Natural killer cell treated with Interleukin-12 subunit alpha and Interleukin-12 subunit beta and Interleukin-15 and Interleukin-18, amount 100 ng/mL, for 72 hours (primary cell): ENCODE measurements at regions not wholly inside any gene's neighbourhood (a gene's known extent, or its start where the extent isn't known, plus 50 kb on each side); places are given as distances from the start of the nearest gene placed in this dataset.

Source experiments
- ATAC-seq, 2 donors: fragments of 150-1000 bp; cut with Tn5 transposase in 1 of 2; sonication (Bioruptor Pico), chemical (Tn5 transposase) in 1 of 2; 2 replicates each; pipeline ENCODE4 v1.10.0; 2021
- DNase-seq: peaks from one replicate; pipeline ENCODE4 v3.0.0; 2022; ENCODE audit warnings: low spot score
- H3K27ac Mint-ChIP-seq, 2 donors: 1 replicate in 1 of 2; 2 replicates in 1 of 2; pipeline ENCODE4 v1.8.0; 2022; ENCODE audit warnings: mixed read lengths in 2 of 2, mild to moderate bottlenecking in 1 of 2, moderate library complexity in 1 of 2
- H3K27me3 Mint-ChIP-seq, 2 donors: 1 replicate in 1 of 2; 2 replicates in 1 of 2; pipeline ENCODE4 v1.8.0; 2022; ENCODE audit warnings: mixed read lengths in 2 of 2
- H3K36me3 Mint-ChIP-seq: one replicate; pipeline ENCODE4 v1.8.0; 2022; ENCODE audit warnings: mixed read lengths
- H3K4me1 Mint-ChIP-seq, 2 donors: 1 replicate in 1 of 2; 2 replicates in 1 of 2; pipeline ENCODE4 v1.8.0; 2022; ENCODE audit warnings: low read depth in 2 of 2, mixed read lengths in 2 of 2, mild to moderate bottlenecking in 1 of 2
- H3K4me3 Mint-ChIP-seq: one replicate; pipeline ENCODE4 v1.8.0; 2022; ENCODE audit warnings: mixed read lengths
- H3K9me3 Mint-ChIP-seq: 2 replicates; pipeline ENCODE4 v1.8.0; 2022; ENCODE audit warnings: mixed read lengths

GRCh38 chr16:51500306-51500705 lies 349.2 kb upstream of the SALL1 start:
- no peaks in the 10 kb centered on the region for H3K4me1 Mint-ChIP-seq

DNA sequence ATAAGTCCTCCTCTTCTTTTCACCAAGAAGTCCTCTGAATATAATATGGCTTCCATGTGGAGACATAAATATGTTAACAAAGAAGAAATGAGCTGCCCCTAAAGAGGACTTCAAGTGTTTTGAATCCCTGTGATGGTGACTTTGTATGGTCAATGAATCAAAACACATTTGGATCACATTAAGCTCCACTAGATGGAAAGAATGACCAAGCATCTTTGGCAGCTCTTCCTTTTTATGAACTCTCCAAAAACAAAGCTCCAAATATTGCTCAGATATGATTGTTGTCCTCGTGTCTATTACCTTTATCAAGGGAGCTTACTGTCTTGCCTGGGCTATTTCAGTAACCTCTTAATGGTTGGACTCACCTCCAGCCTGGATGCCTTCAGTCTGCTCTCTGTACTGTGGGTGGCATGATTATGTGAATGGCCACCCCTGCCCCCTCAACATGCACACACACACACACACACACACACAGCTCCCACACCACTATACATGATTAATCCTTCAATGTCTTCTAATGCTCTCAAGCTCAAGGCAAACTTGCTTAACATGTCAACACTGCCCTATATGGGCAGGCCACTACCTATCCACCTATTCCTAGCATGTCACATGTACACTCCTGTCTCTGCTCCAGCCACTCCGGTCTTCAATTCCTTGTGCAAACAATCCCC lies 346.6 kb upstream of the SALL1 start:
- Mint-ChIP-seq H3K27me3 (no peaks in the 10 kb centered on the region), H3K9me3 (peaks cover 16% of the 10 kb centered on the region), H3K27ac (no peak overlapping the region), H3K4me1 (no peaks in the 10 kb centered on the region), H3K36me3 (no peaks in the 10 kb centered on the region), H3K4me3 (no peak overlapping the region)
- DNase-seq: no peak
- ATAC-seq: no peak

More at GRCh38 chr16:51500306-51500705, 349.2 kb upstream of the SALL1 start:
- H3K27me3 Mint-ChIP-seq: no peaks in the 10 kb centered on the region
- no peak overlapping the region for H3K4me3 Mint-ChIP-seq
- no peaks in the 10 kb centered on the region for H3K36me3 Mint-ChIP-seq
- H3K27ac Mint-ChIP-seq: no peak overlapping the region
- DNase-seq (no peak), ATAC-seq (no peak)
- H3K9me3 Mint-ChIP-seq: peaks cover 10% of the 10 kb centered on the region

- ATAC-seq (no peak), DNase-seq (no peak)
- H3K9me3 Mint-ChIP-seq: peaks cover 8% of the 10 kb centered on the region
- no peaks in the 10 kb centered on the region for H3K27me3 Mint-ChIP-seq
- no peaks in the 10 kb centered on the region for H3K36me3 Mint-ChIP-seq
- H3K4me3 Mint-ChIP-seq: no peak overlapping the region
- no peaks in the 10 kb centered on the region for H3K4me1 Mint-ChIP-seq
- H3K27ac Mint-ChIP-seq: no peak overlapping the region
Measured at GRCh38 chr16:51490866-51491265, 339.8 kb upstream of the SALL1 start.

- ATAC-seq (no peak), DNase-seq (no peak)
- peaks cover 9% of the 10 kb centered on the region for H3K9me3 Mint-ChIP-seq
- H3K27me3 Mint-ChIP-seq: no peaks in the 10 kb centered on the region
- H3K4me3 Mint-ChIP-seq: no peak overlapping the region
- no peaks in the 10 kb centered on the region for H3K36me3 Mint-ChIP-seq
- H3K27ac Mint-ChIP-seq: no peak overlapping the region
- H3K4me1 Mint-ChIP-seq: no peaks in the 10 kb centered on the region
Measured at GRCh38 chr16:51487880-51488279, 336.8 kb upstream of the SALL1 start.

DNA sequence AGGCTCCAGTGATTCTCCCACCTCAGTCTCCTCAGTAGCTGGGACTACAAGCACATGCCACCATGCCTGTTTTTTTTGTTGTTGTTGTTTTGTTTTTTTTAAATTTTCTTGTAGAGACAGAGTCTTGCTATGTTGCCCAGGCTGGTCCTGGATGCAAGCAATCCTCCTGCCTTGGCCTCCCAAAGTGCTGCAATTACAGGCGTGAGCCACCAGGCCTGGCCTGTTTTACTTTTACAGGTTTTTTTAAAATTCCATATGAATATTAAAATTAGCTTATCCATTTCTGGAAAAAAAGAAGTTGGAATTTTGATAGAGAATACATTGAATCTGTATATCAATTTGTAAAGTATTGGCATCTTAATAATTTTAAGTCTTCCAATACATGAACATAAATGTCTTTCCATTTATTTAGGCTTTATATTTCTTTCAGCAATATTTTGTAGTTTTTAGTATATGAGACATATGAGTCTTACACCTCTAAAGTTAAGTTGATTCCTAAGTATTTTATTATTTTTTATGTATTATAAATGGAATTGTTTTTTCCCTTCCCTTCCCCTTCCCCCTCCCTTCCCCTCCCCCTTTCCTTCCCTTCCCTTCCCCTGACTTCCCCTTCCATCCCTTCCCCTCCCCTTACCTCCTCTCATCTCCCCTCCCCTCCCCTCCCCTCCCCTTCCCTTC lies 323.5 kb upstream of the SALL1 start:
- no peaks in the 10 kb centered on the region for H3K4me1 Mint-ChIP-seq
- H3K36me3 Mint-ChIP-seq: no peaks in the 10 kb centered on the region
- no peak overlapping the region for H3K27ac Mint-ChIP-seq
- DNase-seq: no peak
- no peaks in the 10 kb centered on the region for H3K27me3 Mint-ChIP-seq
- no peak overlapping the region for H3K4me3 Mint-ChIP-seq
- ATAC-seq: no peak
- peaks cover 3% of the 10 kb centered on the region for H3K9me3 Mint-ChIP-seq

GRCh38 chr16:51473091-51473490 lies 322.0 kb upstream of the SALL1 start:
- ATAC-seq (no peak), DNase-seq (no peak)
- H3K4me3 Mint-ChIP-seq: no peak overlapping the region
- H3K27ac Mint-ChIP-seq: no peak overlapping the region
- H3K4me1 Mint-ChIP-seq: no peaks in the 10 kb centered on the region
- H3K27me3 Mint-ChIP-seq: no peaks in the 10 kb centered on the region
- no peaks in the 10 kb centered on the region for H3K36me3 Mint-ChIP-seq
- peaks cover 3% of the 10 kb centered on the region for H3K9me3 Mint-ChIP-seq

GRCh38 chr16:51470492-51470891 lies 319.4 kb upstream of the SALL1 start:
- no peak for DNase-seq
- H3K4me3 Mint-ChIP-seq: no peak overlapping the region
- no peaks in the 10 kb centered on the region for H3K4me1 Mint-ChIP-seq
- H3K36me3 Mint-ChIP-seq: no peaks in the 10 kb centered on the region
- H3K27ac Mint-ChIP-seq: no peak overlapping the region
- H3K9me3 Mint-ChIP-seq: no peaks in the 10 kb centered on the region
- no peak for ATAC-seq
- no peaks in the 10 kb centered on the region for H3K27me3 Mint-ChIP-seq

DNA sequence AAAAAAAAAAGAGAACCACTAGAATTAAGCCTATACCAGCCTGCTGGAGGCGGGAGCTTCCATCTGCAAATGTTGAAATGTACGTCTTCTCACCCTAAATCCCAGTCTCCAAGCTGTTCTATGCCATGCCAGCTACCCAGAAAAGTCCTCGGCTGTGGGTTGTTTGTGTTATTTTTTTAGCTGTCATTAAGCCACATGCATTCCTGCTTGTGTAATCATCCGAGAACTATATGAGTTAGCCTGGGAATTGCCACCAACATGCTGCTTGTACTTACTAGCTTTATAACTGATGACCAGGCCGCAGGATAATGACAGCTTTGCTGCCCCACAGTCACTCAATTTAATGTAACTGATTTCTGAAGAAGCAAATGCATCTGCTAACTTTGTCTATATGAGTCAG lies 313.9 kb upstream of the SALL1 start:
- ATAC-seq (no peak), DNase-seq (no peak)
- Mint-ChIP-seq H3K4me1 (no peaks in the 10 kb centered on the region), H3K27me3 (no peaks in the 10 kb centered on the region), H3K9me3 (peaks cover 3% of the 10 kb centered on the region), H3K4me3 (no peak overlapping the region), H3K36me3 (no peaks in the 10 kb centered on the region), H3K27ac (no peak overlapping the region)

DNA sequence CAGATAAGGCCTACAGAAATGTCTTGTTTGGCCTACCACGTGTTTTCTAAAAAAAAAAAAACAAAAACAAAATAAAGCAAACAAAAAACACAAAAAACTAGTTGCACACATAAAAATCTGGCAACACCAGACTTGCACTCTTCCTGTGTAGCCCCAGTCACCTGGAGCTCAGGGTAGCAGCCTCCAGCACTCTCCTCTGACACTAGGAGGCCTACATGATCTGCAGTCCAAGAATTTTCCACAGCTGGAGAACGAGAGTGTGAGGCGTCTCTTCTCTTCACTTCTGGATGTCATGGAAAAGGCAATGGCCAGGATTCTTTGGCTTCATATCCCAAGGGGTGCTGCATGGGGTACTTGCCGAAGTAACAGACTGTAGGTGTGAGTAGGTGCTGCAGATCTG lies 310.2 kb upstream of the SALL1 start:
- H3K4me1 Mint-ChIP-seq: no peaks in the 10 kb centered on the region
- DNase-seq (no peak), ATAC-seq (no peak)
- no peak overlapping the region for H3K27ac Mint-ChIP-seq
- no peaks in the 10 kb centered on the region for H3K27me3 Mint-ChIP-seq
- H3K4me3 Mint-ChIP-seq: no peak overlapping the region
- peaks cover 3% of the 10 kb centered on the region for H3K9me3 Mint-ChIP-seq
- H3K36me3 Mint-ChIP-seq: no peaks in the 10 kb centered on the region

- no peaks in the 10 kb centered on the region for H3K36me3 Mint-ChIP-seq
- H3K27ac Mint-ChIP-seq: no peak overlapping the region
- H3K9me3 Mint-ChIP-seq: no peaks in the 10 kb centered on the region
- ATAC-seq (no peak), DNase-seq (no peak)
- H3K4me3 Mint-ChIP-seq: no peak overlapping the region
- H3K27me3 Mint-ChIP-seq: no peaks in the 10 kb centered on the region
- no peaks in the 10 kb centered on the region for H3K4me1 Mint-ChIP-seq
Measured at GRCh38 chr16:51458356-51459140, 307.5 kb upstream of the SALL1 start.

GRCh38 chr16:51457775-51458174 lies 306.7 kb upstream of the SALL1 start:
- H3K4me1 Mint-ChIP-seq: no peaks in the 10 kb centered on the region
- no peak overlapping the region for H3K27ac Mint-ChIP-seq
- H3K27me3 Mint-ChIP-seq: no peaks in the 10 kb centered on the region
- no peak overlapping the region for H3K4me3 Mint-ChIP-seq
- no peaks in the 10 kb centered on the region for H3K36me3 Mint-ChIP-seq
- no peak for ATAC-seq
- H3K9me3 Mint-ChIP-seq: no peaks in the 10 kb centered on the region
- DNase-seq: no peak

GRCh38 chr16:51455398-51455797 lies 304.3 kb upstream of the SALL1 start:
- H3K9me3 Mint-ChIP-seq: peaks cover 3% of the 10 kb centered on the region
- DNase-seq (no peak), ATAC-seq (no peak)
- no peak overlapping the region for H3K4me3 Mint-ChIP-seq
- no peaks in the 10 kb centered on the region for H3K36me3 Mint-ChIP-seq
- no peak overlapping the region for H3K27ac Mint-ChIP-seq
- no peaks in the 10 kb centered on the region for H3K4me1 Mint-ChIP-seq
- H3K27me3 Mint-ChIP-seq: no peaks in the 10 kb centered on the region

DNA sequence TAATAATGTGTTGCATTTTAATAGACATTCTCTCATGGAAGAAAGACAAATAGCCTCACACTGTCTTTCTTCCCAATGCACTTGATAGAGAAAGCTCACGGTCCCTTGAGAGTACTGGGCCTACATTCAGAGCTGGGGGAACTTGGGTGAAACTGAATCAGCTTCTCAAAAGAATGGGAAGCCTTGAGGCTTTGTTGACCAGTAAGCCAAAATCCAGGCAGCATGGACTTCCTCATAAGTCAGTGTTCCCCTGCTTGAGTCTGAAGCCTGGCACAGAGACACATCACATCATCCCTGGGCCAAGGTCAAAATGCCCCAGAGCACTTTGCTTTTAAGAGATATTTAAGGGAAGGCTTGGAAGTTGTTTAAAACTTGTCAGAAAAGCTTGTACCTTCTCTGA lies 302.2 kb upstream of the SALL1 start:
- no peak for DNase-seq
- H3K27me3 Mint-ChIP-seq: no peaks in the 10 kb centered on the region
- no peak overlapping the region for H3K27ac Mint-ChIP-seq
- no peaks in the 10 kb centered on the region for H3K4me1 Mint-ChIP-seq
- no peak for ATAC-seq
- H3K36me3 Mint-ChIP-seq: no peaks in the 10 kb centered on the region
- no peak overlapping the region for H3K4me3 Mint-ChIP-seq
- peaks cover 3% of the 10 kb centered on the region for H3K9me3 Mint-ChIP-seq

DNA sequence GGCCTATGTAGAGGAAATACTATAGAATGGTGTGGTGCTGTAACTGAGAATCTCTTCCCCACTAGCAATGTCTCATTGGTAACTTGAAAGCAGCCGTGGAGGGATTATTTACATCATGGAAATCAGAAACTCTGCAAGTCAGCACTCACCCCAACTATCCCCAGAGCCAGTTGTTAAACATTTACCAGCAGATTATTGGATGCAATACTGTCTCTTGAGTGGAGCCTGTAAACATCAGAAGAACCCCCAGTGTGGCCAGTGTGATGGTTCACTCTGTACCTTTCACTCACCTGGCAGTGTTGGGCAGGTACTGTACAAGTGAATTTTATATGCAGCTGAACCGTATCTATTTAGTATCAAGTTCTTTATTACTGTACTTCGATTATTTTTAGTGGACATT lies 299.8 kb upstream of the SALL1 start:
- Mint-ChIP-seq H3K4me1 (no peaks in the 10 kb centered on the region), H3K36me3 (no peaks in the 10 kb centered on the region), H3K27me3 (no peaks in the 10 kb centered on the region), H3K9me3 (peaks cover 6% of the 10 kb centered on the region), H3K27ac (no peak overlapping the region), H3K4me3 (no peak overlapping the region)
- DNase-seq (no peak), ATAC-seq (no peak)
